ENCODE measurements at regions not wholly inside any gene's neighbourhood (a gene's known extent, or its start where the extent isn't known, plus 50 kb on each side); places are given as distances from the start of the nearest gene placed in this dataset.

- DNase-seq, result no peak
These were observed 182.2 kb downstream of the USP12 start for GRCh38 chr13:26989261-26989956.

DNA sequence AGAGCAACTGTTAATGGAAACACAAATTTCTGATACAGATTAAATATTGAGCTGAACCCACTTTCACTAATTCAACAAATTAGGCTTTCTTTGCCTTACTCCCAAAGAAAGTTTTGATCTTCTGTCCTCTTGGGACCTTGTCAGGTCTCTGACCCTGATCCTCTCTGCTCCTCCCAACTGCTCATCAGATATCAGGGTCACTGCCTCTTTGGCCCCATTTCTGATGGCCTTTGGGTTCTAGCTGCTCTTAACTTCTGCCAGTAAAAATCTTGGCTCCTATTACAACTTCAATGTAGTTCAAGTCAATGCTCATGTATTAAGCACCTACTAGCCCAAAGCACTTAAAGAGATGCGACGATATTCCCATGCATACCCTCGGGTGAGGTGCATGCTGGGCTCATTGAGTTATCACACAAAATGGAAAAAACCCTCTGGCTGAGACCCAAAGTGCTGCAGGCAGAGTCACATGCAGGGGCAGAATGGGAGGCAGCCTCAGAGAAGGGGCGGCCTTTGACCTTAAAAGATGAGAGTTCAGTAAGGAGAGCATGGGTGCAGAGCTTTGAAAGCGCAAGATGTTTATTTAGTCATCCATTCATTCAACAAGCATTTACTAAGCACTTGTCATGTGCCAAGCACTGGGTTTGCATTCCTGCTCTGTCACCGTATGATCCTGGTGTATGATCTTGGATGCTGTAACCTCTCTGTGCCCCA lies 183.4 kb downstream of the USP12 start:
- no peak for DNase-seq

DNA sequence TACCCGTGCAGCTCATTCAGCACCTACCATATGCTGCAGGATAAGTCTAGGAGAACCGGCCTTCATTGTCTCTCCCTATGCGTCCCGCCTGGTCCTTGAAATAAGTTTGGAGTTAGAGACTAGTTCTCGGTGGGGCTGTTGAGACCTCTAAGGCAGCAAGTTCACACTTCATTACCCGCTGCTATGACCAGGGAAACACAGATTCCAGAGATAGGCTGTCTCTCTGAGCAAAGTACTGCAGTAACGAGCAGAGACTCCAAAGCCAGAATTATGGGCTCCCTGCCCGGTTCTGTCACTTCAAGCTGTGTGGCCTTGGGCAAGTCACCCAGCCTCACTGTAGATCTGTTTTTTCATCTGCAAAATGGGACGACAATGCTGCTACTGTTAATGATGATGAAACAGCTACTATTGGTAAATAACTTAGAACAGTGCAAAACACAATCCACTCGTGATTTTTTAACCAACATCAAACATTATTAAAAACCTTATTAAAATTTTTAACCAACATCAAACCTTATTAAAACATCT lies 184.1 kb downstream of the USP12 start:
- no peak for DNase-seq

- peak; percentile 44 for DNase-seq
These were observed 186.2 kb downstream of the USP12 start for GRCh38 chr13:26985285-26985878.

GRCh38 chr13:26984337-26984736 lies 187.3 kb downstream of the USP12 start:
- no peak for DNase-seq

GRCh38 chr13:26983543-26984320 lies 187.9 kb downstream of the USP12 start:
- DNase-seq, result no peak

DNA sequence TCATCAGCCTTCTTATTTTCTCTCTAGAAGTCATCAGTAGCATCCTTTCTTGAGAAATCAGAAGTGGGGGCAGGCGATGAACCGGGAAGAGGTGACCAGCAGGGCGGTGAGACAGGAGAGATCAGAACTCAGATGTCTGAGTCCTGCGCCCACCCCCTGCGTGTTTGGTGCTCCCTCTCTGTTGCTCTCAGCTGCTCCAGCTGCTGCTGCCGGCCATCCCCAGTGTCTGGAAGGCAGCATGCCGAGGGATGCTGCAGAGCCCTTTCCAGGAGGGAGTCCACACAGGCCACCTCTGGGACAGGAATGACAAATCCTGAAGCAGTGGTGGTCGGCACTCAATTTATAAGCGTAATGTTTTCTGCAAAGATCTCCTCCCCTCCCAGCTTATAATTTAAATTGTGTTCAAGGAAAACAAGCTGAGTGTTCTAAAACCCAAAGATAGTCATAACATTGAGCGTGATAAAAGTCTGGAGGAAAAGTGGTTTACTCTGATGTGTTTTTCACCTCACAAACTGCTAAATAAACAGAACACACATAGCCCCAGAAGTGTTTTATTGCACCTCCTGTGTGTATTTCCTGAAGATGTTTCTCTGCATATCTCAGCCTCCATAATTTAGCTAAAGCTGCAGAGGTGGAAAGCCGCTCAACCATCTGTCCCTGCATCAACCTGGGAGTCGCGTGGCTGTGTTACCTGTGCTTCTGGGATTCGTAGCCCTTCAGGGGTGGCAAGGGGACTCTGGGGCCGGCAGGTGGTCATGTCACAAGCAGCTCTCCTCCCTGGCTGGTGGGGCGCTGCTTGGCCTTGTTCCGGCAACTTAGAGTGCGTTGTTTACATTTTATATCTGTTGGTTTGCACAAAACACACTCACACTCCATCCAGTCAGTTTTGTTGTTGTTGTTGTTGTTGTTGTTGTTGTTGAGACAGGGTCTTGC lies 191.2 kb downstream of the USP12 start:
- no peak for DNase-seq

DNA sequence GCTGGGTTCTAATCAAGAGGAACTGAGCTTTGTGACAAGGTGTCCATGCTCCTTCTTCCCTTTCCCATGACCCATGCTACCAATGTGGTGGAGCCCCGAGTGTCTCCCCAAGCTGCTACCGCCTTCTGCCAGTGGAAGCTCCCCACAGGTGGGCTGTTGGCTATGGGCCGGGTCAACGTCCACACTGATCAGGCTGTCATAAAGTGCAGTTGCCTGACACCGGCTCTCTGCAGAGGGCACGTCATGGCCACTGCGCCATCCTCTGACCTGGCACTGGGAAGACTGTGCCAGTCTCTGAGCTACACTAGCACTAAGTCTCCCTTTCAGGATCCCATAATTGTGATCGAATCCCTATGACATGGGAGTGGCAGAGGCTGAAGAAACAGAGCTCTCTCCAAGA lies 192.3 kb downstream of the USP12 start:
- no peak for DNase-seq

- no peak for DNase-seq
These were observed 193.3 kb downstream of the USP12 start for GRCh38 chr13:26978081-26978860.

- no peak for DNase-seq
These were observed 194.1 kb downstream of the USP12 start for GRCh38 chr13:26977541-26977940.

GRCh38 chr13:26976313-26976712 lies 195.3 kb downstream of the USP12 start:
- no peak for DNase-seq

GRCh38 chr13:26973946-26974345 lies 197.7 kb downstream of the USP12 start:
- DNase-seq, result no peak

DNA sequence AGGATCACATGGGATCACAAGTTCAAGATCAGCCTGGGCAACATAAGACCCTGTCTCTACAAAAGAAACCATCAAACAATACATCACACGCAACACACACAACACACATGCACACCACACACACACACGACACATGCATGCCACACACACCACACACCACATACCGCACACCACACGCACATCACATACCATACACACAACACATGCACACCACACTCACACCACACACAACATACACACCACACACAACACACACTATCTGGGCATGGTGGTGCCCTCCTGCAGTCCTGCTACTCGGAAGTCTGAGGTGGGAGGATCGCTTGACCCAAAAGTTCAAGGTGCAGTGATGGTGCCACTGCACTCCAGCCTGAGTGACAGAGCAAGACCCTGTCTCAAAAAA lies 198.3 kb downstream of the USP12 start:
- no peak for DNase-seq

DNA sequence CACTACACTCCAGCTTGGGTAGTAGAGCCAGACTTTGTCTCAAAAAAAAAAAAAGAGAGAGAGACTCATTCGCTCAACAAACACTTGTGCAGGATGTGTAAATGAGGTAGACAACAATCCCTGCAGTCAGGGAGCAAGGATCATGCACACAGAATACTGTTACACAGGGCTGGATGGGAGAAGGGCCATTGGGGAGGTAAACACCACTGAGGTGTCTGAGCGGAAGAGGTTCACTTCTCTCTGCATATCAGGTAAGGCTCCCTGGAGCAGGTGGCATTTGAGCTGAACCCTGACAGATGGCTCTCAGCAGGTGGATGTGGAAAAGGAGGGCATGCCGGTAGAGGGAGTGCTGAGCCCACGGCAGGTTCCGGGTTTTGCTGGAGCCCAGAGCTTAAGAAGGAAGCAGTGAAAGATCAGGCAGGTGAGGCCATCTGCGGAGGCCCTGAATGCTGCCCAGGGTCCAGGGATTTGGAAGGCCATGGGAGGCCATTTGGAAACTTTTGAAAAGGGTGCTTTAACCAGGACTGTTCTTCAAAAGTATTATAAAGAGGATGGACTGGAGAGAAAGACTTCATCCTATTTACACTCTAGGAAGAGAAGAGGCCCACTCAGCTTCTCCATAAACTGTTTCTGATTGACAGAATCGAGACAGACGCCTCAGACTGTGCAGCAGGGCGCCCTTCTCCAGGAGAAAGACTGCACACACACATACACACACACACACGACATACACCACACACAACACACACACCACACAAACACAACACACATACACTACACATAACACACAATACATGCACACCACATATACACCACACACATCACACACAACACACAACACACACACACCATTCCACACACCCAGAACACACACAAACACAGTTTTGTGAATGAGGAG lies 199.4 kb downstream of the USP12 start:
- no peak for DNase-seq

DNA sequence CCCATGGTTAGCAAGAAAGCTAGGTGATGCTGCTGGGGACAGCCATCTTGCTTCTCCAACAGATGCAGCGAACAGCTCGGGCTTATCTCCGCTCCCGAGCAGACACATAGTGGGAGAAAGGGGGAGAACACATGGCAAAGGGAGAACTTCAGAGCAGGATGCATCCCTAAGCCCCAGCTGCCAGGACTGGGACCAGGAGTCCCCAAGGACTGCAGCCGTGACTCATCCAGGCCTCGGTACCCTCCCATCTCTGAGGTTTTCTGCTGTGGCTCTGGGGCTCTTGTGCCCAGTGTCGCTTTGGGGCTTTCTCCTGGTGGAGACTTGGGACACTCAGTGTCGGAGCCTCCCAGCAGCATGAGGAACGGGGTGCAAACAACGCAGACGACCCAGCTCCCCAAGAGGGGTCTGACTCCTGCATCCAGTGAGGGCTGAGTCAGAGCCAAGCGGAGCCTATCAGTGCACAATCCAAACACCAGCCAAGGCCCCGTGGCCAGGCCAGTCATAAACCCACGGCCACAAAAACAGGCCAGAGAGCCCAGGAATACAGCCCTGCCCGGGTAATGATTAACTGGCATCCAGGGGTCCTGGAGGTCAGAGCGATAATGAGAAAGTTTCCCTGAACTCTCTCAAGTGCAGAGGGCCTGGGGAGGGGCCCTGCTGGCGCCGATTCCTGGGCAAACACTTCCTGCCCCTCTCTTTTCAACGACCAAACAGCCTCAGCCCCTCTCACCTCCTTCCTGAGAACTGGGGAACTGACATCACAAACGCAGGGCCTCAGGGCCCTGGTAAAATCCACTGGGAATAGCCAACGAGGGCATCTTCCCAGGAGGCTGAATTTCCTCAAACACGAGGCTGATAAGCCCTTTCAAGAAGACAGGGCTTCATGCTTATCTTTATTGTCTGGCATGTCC lies 202.9 kb downstream of the USP12 start:
- no peak for DNase-seq

DNA sequence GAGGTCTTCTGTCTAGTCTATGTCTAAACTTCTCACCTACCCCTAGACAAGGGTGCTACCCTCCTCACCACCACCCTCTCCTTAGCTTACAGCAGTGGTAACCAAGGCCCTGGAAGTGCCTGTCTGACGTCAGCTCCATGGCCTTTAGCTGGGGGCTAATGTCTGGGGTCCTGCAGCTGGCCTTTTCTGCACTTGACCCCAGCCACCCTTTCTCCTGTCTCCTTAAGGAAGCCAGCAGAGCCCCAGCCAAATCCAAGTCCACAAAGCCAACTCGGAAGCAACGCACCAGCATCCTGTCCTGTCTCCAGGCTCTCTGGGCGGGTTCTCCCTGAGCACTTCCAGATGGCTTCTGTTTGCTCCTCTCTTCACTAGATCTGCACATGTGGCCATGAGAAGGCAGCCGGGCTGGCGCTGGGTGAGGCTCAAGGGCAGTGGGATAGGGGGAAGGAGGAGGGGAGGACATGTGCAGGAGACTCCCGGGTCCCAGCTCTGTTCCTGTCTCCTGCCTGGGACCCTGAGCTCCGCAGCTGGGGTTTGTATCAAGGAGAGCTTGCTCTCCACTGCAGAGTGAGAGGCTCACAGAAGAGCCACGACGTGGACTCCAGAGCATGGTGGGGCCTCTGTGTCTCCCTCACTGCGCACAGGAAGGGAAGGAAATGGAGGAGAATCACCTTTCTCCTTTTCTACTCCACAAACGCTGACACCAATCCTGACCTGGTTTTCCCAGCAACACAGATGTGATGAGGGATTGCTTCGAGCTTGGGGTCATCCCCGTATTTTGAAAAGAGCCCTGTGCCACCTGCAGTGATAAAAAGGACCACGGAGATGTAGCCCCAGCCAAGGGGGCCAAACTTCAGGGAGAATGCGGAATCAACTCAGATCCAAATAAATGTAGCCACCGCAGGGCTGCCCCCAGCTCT lies 204.2 kb downstream of the USP12 start:
- DNase-seq, result no peak

DNA sequence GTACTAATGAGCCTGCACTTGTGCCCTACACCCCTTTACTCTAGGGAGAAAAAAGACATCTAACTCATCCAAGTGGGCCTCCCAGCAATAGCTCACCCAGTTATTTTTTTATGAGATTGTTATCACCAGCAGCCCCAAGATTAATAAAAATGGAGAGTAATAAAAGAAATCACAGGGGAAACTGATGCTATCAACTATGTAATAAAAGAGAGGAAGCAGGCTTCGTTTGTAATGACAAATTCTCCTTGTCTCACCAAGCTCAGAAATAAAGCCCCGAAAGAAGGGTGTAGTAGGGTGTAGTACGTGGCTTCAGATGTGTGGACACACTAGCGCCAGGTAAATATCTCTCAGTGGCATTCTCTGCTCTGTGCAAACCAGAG lies 204.9 kb downstream of the USP12 start:
- no peak for DNase-seq
